MM.1S (cell line): ENCODE measurements at regions not wholly inside any gene's neighbourhood (a gene's known extent, or its start where the extent isn't known, plus 50 kb on each side); places are given as distances from the start of the nearest gene placed in this dataset.

ENCODE experiments used
- DNase-seq: peaks from one replicate; pipeline ENCODE4 v3.0.0-alpha.2; 2015
- H2AFZ ChIP-seq: fragments of 300-600 bp; sonication (generic); 2 replicates; pipeline ENCODE4 v1.6.0; 2016; ENCODE audit warnings: antibody characterized with exemption, low read length
- H3F3A ChIP-seq: fragments of 300-600 bp; sonication (generic); 2 replicates; pipeline ENCODE4 v1.6.1; 2016; ENCODE audit warnings: mild to moderate bottlenecking, antibody characterized with exemption, low read length, moderate library complexity, mixed read lengths; ENCODE audit not compliant: insufficient read depth
- H3K27ac ChIP-seq: fragments of 300-600 bp; sonication (generic); 2 replicates; pipeline ENCODE4 v1.5.1; 2016; ENCODE audit warnings: mild to moderate bottlenecking, low read length
- H3K27me3 ChIP-seq: fragments of 300-600 bp; sonication (generic); replicated peaks from 2 replicates; pipeline ENCODE4 v1.6.0; 2016; ENCODE audit warnings: low read length; ENCODE audit not compliant: insufficient read depth
- H3K36me3 ChIP-seq: fragments of 300-600 bp; sonication (generic); replicated peaks from 2 replicates; pipeline ENCODE4 v1.6.1; 2016; ENCODE audit warnings: mild to moderate bottlenecking, low read length, mixed read lengths; ENCODE audit not compliant: insufficient read depth
- H3K4me1 ChIP-seq: fragments of 300-600 bp; sonication (generic); 2 replicates; pipeline ENCODE4 v1.6.1; 2016; ENCODE audit warnings: low read length, mixed read lengths
- H3K4me2 ChIP-seq: fragments of 300-600 bp; sonication (generic); 2 replicates; pipeline ENCODE4 v1.6.0; 2016; ENCODE audit warnings: low read depth, low read length
- H3K4me3 ChIP-seq: fragments of 300-600 bp; sonication (generic); 2 replicates; pipeline ENCODE4 v1.5.1; 2016; ENCODE audit warnings: low read length, mixed read lengths
- H3K79me2 ChIP-seq: fragments of 300-600 bp; sonication (generic); 2 replicates; pipeline ENCODE4 v1.6.1; 2016; ENCODE audit warnings: mixed run types, low read length, mixed read lengths
- H3K9ac ChIP-seq: fragments of 300-600 bp; sonication (generic); 2 replicates; pipeline ENCODE4 v1.6.1; 2016; ENCODE audit warnings: low read length, mixed read lengths
- H3K9me2 ChIP-seq: fragments of 300-600 bp; sonication (generic); replicated peaks from 2 replicates; pipeline ENCODE4 v1.6.1; 2016; ENCODE audit warnings: mild to moderate bottlenecking, low read length, mixed read lengths; ENCODE audit not compliant: insufficient read depth
- H3K9me3 ChIP-seq: fragments of 300-600 bp; sonication (generic); replicated peaks from 2 replicates; pipeline ENCODE4 v1.6.1; 2016; ENCODE audit warnings: mild to moderate bottlenecking, low read length, mixed read lengths; ENCODE audit not compliant: insufficient read depth
- H4K20me1 ChIP-seq: fragments of 300-600 bp; sonication (generic); 2 replicates; pipeline ENCODE4 v1.6.1; 2016; ENCODE audit warnings: mild to moderate bottlenecking, low read length, moderate library complexity, mixed read lengths; ENCODE audit not compliant: insufficient read depth
- EZH2 ChIP-seq: fragments of 300-600 bp; sonication (generic); optimal IDR thresholded peaks from 2 replicates; pipeline ENCODE3; 2017; ENCODE audit warnings: low read depth, mild to moderate bottlenecking, antibody characterized with exemption, low read length, mixed read lengths
- EZH2phosphoT487 ChIP-seq: fragments of 300-600 bp; sonication (generic); IDR thresholded peaks from 2 replicates; pipeline ENCODE4 v1.6.1; 2018; ENCODE audit warnings: antibody characterized with exemption, low read length
- TF ChIP-seq, protein P1 (sequence below): fragments of 300-600 bp; sonication (generic); IDR thresholded peaks from 2 replicates; pipeline ENCODE4 v1.5.1; 2016; ENCODE audit warnings: antibody characterized with exemption, low read length, mixed read lengths

DNA sequence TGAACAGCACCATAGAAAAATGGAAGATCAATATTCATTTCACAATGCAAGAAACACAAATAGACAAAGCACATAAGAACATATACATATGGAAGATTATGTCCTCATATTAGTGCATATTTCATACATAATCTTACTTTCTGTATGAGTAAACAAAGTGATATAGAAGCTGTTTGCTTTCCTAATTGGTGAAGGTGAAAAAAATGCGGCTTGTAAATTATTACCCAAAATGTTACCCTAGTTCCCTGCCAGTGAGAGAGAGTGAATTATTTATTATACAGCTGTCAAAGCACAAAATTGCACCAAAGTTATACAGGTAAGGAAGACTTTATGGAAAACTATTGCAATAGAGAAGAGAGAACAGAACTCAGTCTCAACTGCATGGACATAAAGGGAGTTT, 1485.0 kb upstream of the CDH9 start:
- Histone ChIP-seq H3F3A (no peaks in the 10 kb centered on the region), H3K9me3 (no peaks in the 10 kb centered on the region), H3K27me3 (no peaks in the 10 kb centered on the region), H3K4me2 (no peak overlapping the region), H3K4me3 (no peak overlapping the region), H2AFZ (no peak overlapping the region), H3K9me2 (no peaks in the 10 kb centered on the region), H3K4me1 (no peaks in the 10 kb centered on the region), H3K27ac (no peak overlapping the region), H3K79me2 (no peaks in the 10 kb centered on the region), H3K9ac (no peak overlapping the region), H4K20me1 (no peaks in the 10 kb centered on the region), H3K36me3 (no peaks in the 10 kb centered on the region)
- TF ChIP-seq, protein P1, sequence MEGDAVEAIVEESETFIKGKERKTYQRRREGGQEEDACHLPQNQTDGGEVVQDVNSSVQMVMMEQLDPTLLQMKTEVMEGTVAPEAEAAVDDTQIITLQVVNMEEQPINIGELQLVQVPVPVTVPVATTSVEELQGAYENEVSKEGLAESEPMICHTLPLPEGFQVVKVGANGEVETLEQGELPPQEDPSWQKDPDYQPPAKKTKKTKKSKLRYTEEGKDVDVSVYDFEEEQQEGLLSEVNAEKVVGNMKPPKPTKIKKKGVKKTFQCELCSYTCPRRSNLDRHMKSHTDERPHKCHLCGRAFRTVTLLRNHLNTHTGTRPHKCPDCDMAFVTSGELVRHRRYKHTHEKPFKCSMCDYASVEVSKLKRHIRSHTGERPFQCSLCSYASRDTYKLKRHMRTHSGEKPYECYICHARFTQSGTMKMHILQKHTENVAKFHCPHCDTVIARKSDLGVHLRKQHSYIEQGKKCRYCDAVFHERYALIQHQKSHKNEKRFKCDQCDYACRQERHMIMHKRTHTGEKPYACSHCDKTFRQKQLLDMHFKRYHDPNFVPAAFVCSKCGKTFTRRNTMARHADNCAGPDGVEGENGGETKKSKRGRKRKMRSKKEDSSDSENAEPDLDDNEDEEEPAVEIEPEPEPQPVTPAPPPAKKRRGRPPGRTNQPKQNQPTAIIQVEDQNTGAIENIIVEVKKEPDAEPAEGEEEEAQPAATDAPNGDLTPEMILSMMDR: no peak
- no peak for TF ChIP-seq EZH2phosphoT487
- TF ChIP-seq EZH2: no peak
- no peak for DNase-seq

DNA sequence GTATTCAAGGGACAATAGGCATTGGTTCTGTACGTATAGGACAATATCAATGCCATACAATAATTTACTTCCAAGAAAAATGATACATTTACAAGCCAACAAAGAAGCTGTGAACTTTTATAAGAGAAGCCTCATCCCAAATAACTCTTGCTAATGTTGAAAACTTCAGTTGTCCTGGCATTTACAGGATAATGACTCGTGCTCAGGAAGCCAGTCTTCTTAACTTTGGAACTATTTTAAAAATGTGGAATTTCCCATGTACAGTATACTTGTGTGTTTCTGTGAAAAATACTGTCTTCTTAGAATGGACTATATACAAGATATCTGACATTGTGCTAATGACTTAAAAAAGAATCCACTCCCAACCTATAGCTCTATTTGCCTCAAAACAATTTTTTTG, 1479.3 kb upstream of the CDH9 start:
- TF ChIP-seq EZH2phosphoT487 (no peak), EZH2 (no peak)
- TF ChIP-seq, protein P1: no peak
- no peak overlapping the region for H3K4me2 ChIP-seq
- H3K9me3 ChIP-seq: no peaks in the 10 kb centered on the region
- no peak overlapping the region for H3K4me3 ChIP-seq
- no peaks in the 10 kb centered on the region for H3K79me2 ChIP-seq
- H3K27me3 ChIP-seq: no peaks in the 10 kb centered on the region
- no peak overlapping the region for H3K9ac ChIP-seq
- H3K27ac ChIP-seq: no peak overlapping the region
- no peaks in the 10 kb centered on the region for H3K4me1 ChIP-seq
- H3K36me3 ChIP-seq: no peaks in the 10 kb centered on the region
- H3F3A ChIP-seq: no peaks in the 10 kb centered on the region
- no peak overlapping the region for H2AFZ ChIP-seq
- no peaks in the 10 kb centered on the region for H3K9me2 ChIP-seq
- H4K20me1 ChIP-seq: no peaks in the 10 kb centered on the region
- no peak for DNase-seq

DNA sequence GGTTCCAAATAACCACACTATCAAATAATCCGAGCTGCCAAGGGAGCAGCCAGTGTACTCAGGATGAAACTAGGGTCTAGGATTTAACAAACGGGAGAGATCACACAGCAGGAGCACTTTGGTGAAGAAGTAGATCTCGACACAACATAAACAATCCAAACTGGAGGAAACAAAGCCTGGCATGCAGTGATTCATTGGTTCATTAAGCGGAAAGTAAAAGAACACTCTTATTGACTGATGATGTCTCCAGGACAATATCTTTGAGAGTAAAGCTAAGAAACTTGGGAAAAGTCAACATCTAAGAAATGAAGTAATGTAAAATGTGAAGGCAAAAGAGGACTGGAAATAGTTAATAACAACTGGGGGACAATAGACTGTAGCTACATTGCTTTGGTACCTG, 1478.3 kb upstream of the CDH9 start:
- H3K4me2 ChIP-seq: no peak overlapping the region
- TF ChIP-seq, protein P1: no peak
- TF ChIP-seq EZH2phosphoT487 (no peak), EZH2 (no peak)
- H3K4me3 ChIP-seq: no peak overlapping the region
- H3K36me3 ChIP-seq: no peaks in the 10 kb centered on the region
- H3K9me2 ChIP-seq: no peaks in the 10 kb centered on the region
- no peak overlapping the region for H3K9ac ChIP-seq
- no peaks in the 10 kb centered on the region for H3K9me3 ChIP-seq
- H3F3A ChIP-seq: no peaks in the 10 kb centered on the region
- H3K4me1 ChIP-seq: no peaks in the 10 kb centered on the region
- no peak overlapping the region for H3K27ac ChIP-seq
- no peak overlapping the region for H2AFZ ChIP-seq
- no peaks in the 10 kb centered on the region for H3K27me3 ChIP-seq
- no peaks in the 10 kb centered on the region for H4K20me1 ChIP-seq
- DNase-seq: no peak
- no peaks in the 10 kb centered on the region for H3K79me2 ChIP-seq
